A549 (cell line): ENCODE measurements at regions not wholly inside any gene's neighbourhood (a gene's known extent, or its start where the extent isn't known, plus 50 kb on each side); places are given as distances from the start of the nearest gene placed in this dataset.

Source experiments
- EHF ChIP-seq: fragments of 250-450 bp; sonication (Bioruptor Pico); IDR thresholded peaks from 2 replicates; pipeline ENCODE4 v1.5.0; 2020; ENCODE audit warnings: mild to moderate bottlenecking
- EP300 ChIP-seq, 2 experiments: fragments of >200 bp; sonication (Bioruptor Twin); formaldehyde crosslinking; IDR thresholded peaks; 2 replicates in 1 of 2; 3 replicates in 1 of 2; pipeline ENCODE4 v1.6.1; 2016 to 2017
- FOSL2 ChIP-seq, 2 experiments: fragments of 450-650 bp in 1 of 2; fragments of >200 bp in 1 of 2; sonication (Bioruptor Twin) in 1 of 2; formaldehyde crosslinking; IDR thresholded peaks; 2 replicates each; pipeline versions ENCODE4 v1.5.0 to v1.6.1; 2016 to 2020; ENCODE audit warnings: mild to moderate bottlenecking in 1 of 2, moderate library complexity in 1 of 2
- RFX5 ChIP-seq: fragments of 450-650 bp; IDR thresholded peaks from 2 replicates; pipeline ENCODE4 v1.7.1; 2014; ENCODE audit warnings: antibody characterized with exemption, mild to moderate bottlenecking, moderate library complexity
- SMC3 ChIP-seq: fragments of >200 bp; sonication (Bioruptor Twin); formaldehyde crosslinking; IDR thresholded peaks from 3 replicates; pipeline ENCODE4 v1.6.1; 2018; ENCODE audit warnings: inconsistent platforms
- SREBF2 ChIP-seq: fragments of 450-650 bp; IDR thresholded peaks from 2 replicates; pipeline ENCODE4 v1.6.1; 2014; ENCODE audit warnings: mild to moderate bottlenecking, moderate library complexity
- TF ChIP-seq, protein P1 (sequence below): fragments of >200 bp; sonication (Bioruptor Twin); formaldehyde crosslinking; IDR thresholded peaks from 3 replicates; pipeline ENCODE4 v1.5.1; 2016
- TF ChIP-seq, protein P2 (sequence below): fragments of 250-450 bp; sonication (Bioruptor Pico); IDR thresholded peaks from 2 replicates; pipeline ENCODE4 v1.5.0; 2020; ENCODE audit warnings: low read depth, mild to moderate bottlenecking, moderate library complexity
- TF ChIP-seq, protein P3 (sequence below): IDR thresholded peaks from 2 replicates; pipeline ENCODE4 v1.6.1; 2012

DNA sequence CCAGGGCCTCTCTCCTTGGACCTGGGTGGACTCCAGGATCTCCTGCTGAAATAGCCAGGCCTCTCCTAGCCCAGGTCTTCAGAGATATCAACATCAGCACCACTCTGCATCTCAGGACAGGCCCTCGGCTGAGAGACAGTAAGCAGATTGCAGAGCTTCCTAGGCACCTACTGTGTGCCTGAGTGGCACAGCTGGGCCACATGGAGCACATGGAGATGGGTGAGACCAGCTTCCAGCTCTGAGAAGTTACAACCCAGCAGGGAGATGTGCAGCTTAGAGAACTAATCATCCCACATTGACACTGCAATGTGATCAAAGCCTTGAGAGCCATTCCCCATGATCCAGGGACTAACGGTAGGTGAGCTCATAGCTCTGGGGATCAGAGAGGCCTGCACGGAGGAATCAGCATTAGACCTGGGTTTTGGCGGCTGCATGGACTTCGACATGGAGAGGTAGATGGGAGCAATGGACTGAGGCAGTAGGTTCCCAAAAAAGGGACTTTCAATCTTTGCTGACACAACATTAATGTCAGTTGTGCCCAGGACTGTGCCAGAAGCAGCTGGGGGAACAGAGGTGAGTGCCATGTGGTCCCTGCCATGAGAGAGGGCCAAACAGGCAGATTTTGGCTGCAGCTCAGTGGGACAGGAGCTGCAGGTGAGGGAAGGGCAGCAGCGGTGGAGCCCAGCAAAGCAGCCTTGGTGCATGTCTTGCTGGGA is 76.0 kb upstream of the LEP start:
- TF ChIP-seq, protein P1, sequence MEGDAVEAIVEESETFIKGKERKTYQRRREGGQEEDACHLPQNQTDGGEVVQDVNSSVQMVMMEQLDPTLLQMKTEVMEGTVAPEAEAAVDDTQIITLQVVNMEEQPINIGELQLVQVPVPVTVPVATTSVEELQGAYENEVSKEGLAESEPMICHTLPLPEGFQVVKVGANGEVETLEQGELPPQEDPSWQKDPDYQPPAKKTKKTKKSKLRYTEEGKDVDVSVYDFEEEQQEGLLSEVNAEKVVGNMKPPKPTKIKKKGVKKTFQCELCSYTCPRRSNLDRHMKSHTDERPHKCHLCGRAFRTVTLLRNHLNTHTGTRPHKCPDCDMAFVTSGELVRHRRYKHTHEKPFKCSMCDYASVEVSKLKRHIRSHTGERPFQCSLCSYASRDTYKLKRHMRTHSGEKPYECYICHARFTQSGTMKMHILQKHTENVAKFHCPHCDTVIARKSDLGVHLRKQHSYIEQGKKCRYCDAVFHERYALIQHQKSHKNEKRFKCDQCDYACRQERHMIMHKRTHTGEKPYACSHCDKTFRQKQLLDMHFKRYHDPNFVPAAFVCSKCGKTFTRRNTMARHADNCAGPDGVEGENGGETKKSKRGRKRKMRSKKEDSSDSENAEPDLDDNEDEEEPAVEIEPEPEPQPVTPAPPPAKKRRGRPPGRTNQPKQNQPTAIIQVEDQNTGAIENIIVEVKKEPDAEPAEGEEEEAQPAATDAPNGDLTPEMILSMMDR = no peak
- TF ChIP-seq, protein P2, sequence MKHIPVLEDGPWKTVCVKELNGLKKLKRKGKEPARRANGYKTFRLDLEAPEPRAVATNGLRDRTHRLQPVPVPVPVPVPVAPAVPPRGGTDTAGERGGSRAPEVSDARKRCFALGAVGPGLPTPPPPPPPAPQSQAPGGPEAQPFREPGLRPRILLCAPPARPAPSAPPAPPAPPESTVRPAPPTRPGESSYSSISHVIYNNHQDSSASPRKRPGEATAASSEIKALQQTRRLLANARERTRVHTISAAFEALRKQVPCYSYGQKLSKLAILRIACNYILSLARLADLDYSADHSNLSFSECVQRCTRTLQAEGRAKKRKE = no peak
- TF ChIP-seq SREBF2 = no peak
- no peak for TF ChIP-seq FOSL2 (IDR thresholded peaks at IDR 0.05)
- TF ChIP-seq FOSL2 (CRISPR knock-in tag; IDR thresholded peaks at IDR 0.05) = no peak
- no peak for TF ChIP-seq SMC3
- TF ChIP-seq EHF (CRISPR knock-in tag) = no peak
- TF ChIP-seq, protein P3, sequence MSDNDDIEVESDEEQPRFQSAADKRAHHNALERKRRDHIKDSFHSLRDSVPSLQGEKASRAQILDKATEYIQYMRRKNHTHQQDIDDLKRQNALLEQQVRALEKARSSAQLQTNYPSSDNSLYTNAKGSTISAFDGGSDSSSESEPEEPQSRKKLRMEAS = no peak
- no peak for TF ChIP-seq EP300 (IDR thresholded peaks at IDR 0.05)
- no peak for TF ChIP-seq RFX5
